ENCODE measurements at regions not wholly inside any gene's neighbourhood (a gene's known extent, or its start where the extent isn't known, plus 50 kb on each side); places are given as distances from the start of the nearest gene placed in this dataset.

- no peaks in the 10 kb centered on the region for H3K27me3 ChIP-seq
- DNase-seq = peak; percentile 76 to 95
- H3K27ac ChIP-seq = peak overlapping the region; percentile 92 to 94
- intact Hi-C loops (cut with DNase I; ENCODE audit: low total_unique reads) = no loop called here
- H3K4me1 ChIP-seq = peaks cover 0 to 74% (median 37%) of the 10 kb centered on the region in 4 donors
- H3K4me3 ChIP-seq = no peak overlapping the region
- no peaks in the 10 kb centered on the region for H3K9me3 ChIP-seq
- TF ChIP-seq, protein P1, sequence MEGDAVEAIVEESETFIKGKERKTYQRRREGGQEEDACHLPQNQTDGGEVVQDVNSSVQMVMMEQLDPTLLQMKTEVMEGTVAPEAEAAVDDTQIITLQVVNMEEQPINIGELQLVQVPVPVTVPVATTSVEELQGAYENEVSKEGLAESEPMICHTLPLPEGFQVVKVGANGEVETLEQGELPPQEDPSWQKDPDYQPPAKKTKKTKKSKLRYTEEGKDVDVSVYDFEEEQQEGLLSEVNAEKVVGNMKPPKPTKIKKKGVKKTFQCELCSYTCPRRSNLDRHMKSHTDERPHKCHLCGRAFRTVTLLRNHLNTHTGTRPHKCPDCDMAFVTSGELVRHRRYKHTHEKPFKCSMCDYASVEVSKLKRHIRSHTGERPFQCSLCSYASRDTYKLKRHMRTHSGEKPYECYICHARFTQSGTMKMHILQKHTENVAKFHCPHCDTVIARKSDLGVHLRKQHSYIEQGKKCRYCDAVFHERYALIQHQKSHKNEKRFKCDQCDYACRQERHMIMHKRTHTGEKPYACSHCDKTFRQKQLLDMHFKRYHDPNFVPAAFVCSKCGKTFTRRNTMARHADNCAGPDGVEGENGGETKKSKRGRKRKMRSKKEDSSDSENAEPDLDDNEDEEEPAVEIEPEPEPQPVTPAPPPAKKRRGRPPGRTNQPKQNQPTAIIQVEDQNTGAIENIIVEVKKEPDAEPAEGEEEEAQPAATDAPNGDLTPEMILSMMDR (IDR thresholded peaks at IDR 0.05) = peak; percentile 39 to 54
- H3K36me3 ChIP-seq = no peaks in the 10 kb centered on the region
These were observed 150.0 kb downstream of the RNF152 start for GRCh38 chr18:61742565-61743429.

GRCh38 chr18:61741881-61742454, 150.8 kb downstream of the RNF152 start:
- Histone ChIP-seq H3K27ac (peak overlapping the region; percentile 92 to 94), H3K4me3 (no peak overlapping the region), H3K36me3 (no peaks in the 10 kb centered on the region), H3K4me1 (peaks cover 0 to 82% (median 46%) of the 10 kb centered on the region in 4 donors), H3K27me3 (no peaks in the 10 kb centered on the region), H3K9me3 (no peaks in the 10 kb centered on the region)
- DNase-seq = no peak
- TF ChIP-seq, protein P1 (IDR thresholded peaks at IDR 0.05) = no peak
- intact Hi-C loops (cut with DNase I; ENCODE audit: low total_unique reads) = no loop called here

GRCh38 chr18:61738488-61738887, 154.3 kb downstream of the RNF152 start:
- Histone ChIP-seq H3K4me1 (peaks cover 0 to 99% (median 52%) of the 10 kb centered on the region in 4 donors), H3K27me3 (no peaks in the 10 kb centered on the region), H3K9me3 (no peaks in the 10 kb centered on the region), H3K27ac (peak overlapping the region; percentile 92 to 94), H3K4me3 (no peak overlapping the region), H3K36me3 (no peaks in the 10 kb centered on the region)
- peak; percentile 54 to 85 for DNase-seq
- intact Hi-C loops (cut with DNase I; ENCODE audit: low total_unique reads) = loop anchor here (10.0 kb wide), 1 partner anchor 786 kb away; the partner anchor contains the start of gene ZCCHC2
- TF ChIP-seq, protein P1 (IDR thresholded peaks at IDR 0.05) = no peak

DNA sequence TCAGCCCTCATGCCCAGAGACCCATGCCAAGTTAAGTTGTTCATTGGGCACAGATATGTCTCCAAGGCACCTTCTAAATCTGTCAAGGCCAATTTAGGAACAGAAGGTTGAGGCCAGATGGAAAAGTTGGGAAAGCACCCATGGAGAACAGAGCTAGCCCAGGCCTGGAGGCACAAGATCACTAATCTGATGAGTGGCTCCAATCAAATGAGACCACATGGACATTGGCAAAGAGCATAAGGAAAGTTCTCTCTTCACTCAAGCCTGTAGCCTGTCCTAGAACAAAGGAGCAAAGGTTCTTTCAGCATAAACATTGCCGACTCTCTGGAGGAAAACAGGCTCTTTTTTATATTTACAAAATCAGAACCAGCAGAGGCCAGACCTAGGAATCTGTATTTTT, 154.8 kb downstream of the RNF152 start:
- TF ChIP-seq, protein P1 (IDR thresholded peaks at IDR 0.05) = no peak
- H3K4me3 ChIP-seq = no peak overlapping the region
- peak overlapping the region; percentile 92 to 94 for H3K27ac ChIP-seq
- DNase-seq = peak; percentile 68 to 90
- H3K27me3 ChIP-seq = no peaks in the 10 kb centered on the region
- H3K4me1 ChIP-seq = peaks cover 0 to 98% (median 51%) of the 10 kb centered on the region in 4 donors
- no peaks in the 10 kb centered on the region for H3K36me3 ChIP-seq
- no peaks in the 10 kb centered on the region for H3K9me3 ChIP-seq
- intact Hi-C loops (cut with DNase I; ENCODE audit: low total_unique reads) = loop anchor here (10.0 kb wide), 1 partner anchor 787 kb away; the partner anchor contains the start of gene ZCCHC2

GRCh38 chr18:61736133-61736532, 156.7 kb downstream of the RNF152 start:
- DNase-seq = no peak
- peak overlapping the region; percentile 92 to 94 for H3K27ac ChIP-seq
- intact Hi-C loops (cut with DNase I; ENCODE audit: low total_unique reads) = loop anchor here (10.0 kb wide), 1 partner anchor 789 kb away; the partner anchor contains the start of gene ZCCHC2

More at GRCh38 chr18:61736133-61736532, 156.7 kb downstream of the RNF152 start:
- no peaks in the 10 kb centered on the region for H3K27me3 ChIP-seq
- H3K36me3 ChIP-seq = no peaks in the 10 kb centered on the region
- peaks cover 0 to 98% (median 53%) of the 10 kb centered on the region in 4 donors for H3K4me1 ChIP-seq
- H3K9me3 ChIP-seq = no peaks in the 10 kb centered on the region
- H3K4me3 ChIP-seq = no peak overlapping the region
- TF ChIP-seq, protein P1 (IDR thresholded peaks at IDR 0.05) = no peak

All from tibial artery (tissue), 4 donors.